IMR-90 (cell line): ENCODE measurements at regions not wholly inside any gene's neighbourhood (a gene's known extent, or its start where the extent isn't known, plus 50 kb on each side); places are given as distances from the start of the nearest gene placed in this dataset.

Source experiments
- ATAC-seq: fragments of 200-7000 bp; cut with Tn5 transposase; 2 replicates; pipeline ENCODE4 v1.9.1; 2020; ENCODE audit warnings: low read depth, mild to moderate bottlenecking, moderate library complexity
- BruUV-seq: library from RNA; stranded (reverse); fragments of 400-500 nt; replicated peaks from 2 replicates; lab custom pipeline; 2021; lab: Mats Ljungman, UMichigan
- CTCF ChIA-PET: fragments of 300-600 bp; formaldehyde crosslinking; extraction: SDS; loops from one replicate; lab custom pipeline; 2021; ENCODE audit warnings: antibody characterized with exemption; lab: Yijun Ruan, JAX
- POLR2A ChIA-PET: fragments of 300-600 bp; sonication (Branson Sonifier 250); formaldehyde crosslinking; loops from one replicate; lab custom pipeline; 2022; ENCODE audit warnings: antibody characterized with exemption; ENCODE audit not compliant: unreplicated experiment; lab: Charles Lee
- DNase-seq: peaks from one replicate; pipeline ENCODE4 v3.0.0; 2013
- H2AFZ ChIP-seq: replicated peaks from 2 replicates; pipeline ENCODE3; 2013; ENCODE audit warnings: low read length, mild to moderate bottlenecking; ENCODE audit not compliant: poor library complexity
- H2AK5ac ChIP-seq: 2 replicates; pipeline ENCODE4 v1.6.1; 2013; ENCODE audit warnings: low read depth, low read length, inconsistent platforms
- H2AK9ac ChIP-seq: replicated peaks from 2 replicates; pipeline ENCODE3; 2013; ENCODE audit warnings: mild to moderate bottlenecking, low read depth, low read length, moderate library complexity; ENCODE audit not compliant: poor library complexity
- H2BK120ac ChIP-seq: 2 replicates; pipeline ENCODE4 v1.6.1; 2013; ENCODE audit warnings: low read depth, low read length, inconsistent platforms
- H2BK15ac ChIP-seq: 3 replicates; pipeline ENCODE4 v1.6.1; 2013; ENCODE audit warnings: low read depth, low read length, inconsistent platforms
- H2BK20ac ChIP-seq: 2 replicates; pipeline ENCODE4 v1.6.1; 2013; ENCODE audit warnings: low read depth, mild to moderate bottlenecking, inconsistent platforms, low read length, moderate library complexity
- H2BK5ac ChIP-seq: 2 replicates; pipeline ENCODE4 v1.6.1; 2013; ENCODE audit warnings: mild to moderate bottlenecking, low read depth, low read length, inconsistent platforms; ENCODE audit not compliant: poor library complexity, severe bottlenecking
- H3K14ac ChIP-seq: replicated peaks from 2 replicates; pipeline ENCODE4 v1.6.1; 2013; ENCODE audit warnings: low read depth, low read length, inconsistent platforms
- H3K18ac ChIP-seq: 2 replicates; pipeline ENCODE4 v1.6.1; 2013; ENCODE audit warnings: low read depth, low read length, control low read depth
- H3K23ac ChIP-seq: 2 replicates; pipeline ENCODE4 v1.6.1; 2013; ENCODE audit warnings: low read depth, low read length, inconsistent platforms
- H3K27ac ChIP-seq: 2 replicates; pipeline ENCODE4 v1.5.1; 2013; ENCODE audit warnings: mild to moderate bottlenecking, control low read depth, low read length; ENCODE audit not compliant: insufficient read depth
- H3K27me3 ChIP-seq: 2 replicates; pipeline ENCODE4 v1.6.1; 2013; ENCODE audit warnings: low read length; ENCODE audit not compliant: control insufficient read depth, insufficient read depth
- H3K36me3 ChIP-seq: 2 replicates; pipeline ENCODE4 v1.6.1; 2013; ENCODE audit warnings: low read length, mixed read lengths; ENCODE audit not compliant: control insufficient read depth, insufficient read depth
- H3K4ac ChIP-seq: 2 replicates; pipeline ENCODE4 v1.6.1; 2013; ENCODE audit warnings: low read depth, low read length, inconsistent platforms
- H3K4me1 ChIP-seq: 2 replicates; pipeline ENCODE4 v1.6.1; 2013; ENCODE audit warnings: low read length, mixed read lengths; ENCODE audit not compliant: control insufficient read depth, insufficient read depth
- H3K4me2 ChIP-seq: 2 replicates; pipeline ENCODE4 v1.6.1; 2013; ENCODE audit warnings: low read depth, mild to moderate bottlenecking, control low read depth, low read length, moderate library complexity
- H3K4me3 ChIP-seq: 2 replicates; pipeline ENCODE4 v1.5.1; 2013; ENCODE audit warnings: low read depth, mild to moderate bottlenecking, control low read depth, low read length, moderate library complexity; ENCODE audit not compliant: insufficient read depth
- H3K56ac ChIP-seq: 2 replicates; pipeline ENCODE4 v1.6.1; 2013; ENCODE audit warnings: low read length, inconsistent platforms; ENCODE audit not compliant: insufficient read depth; ENCODE audit errors: extremely low read depth
- H3K79me1 ChIP-seq, 2 experiments: 2 replicates each; pipeline ENCODE4 v1.6.1; 2013; ENCODE audit warnings: low read length in 2 of 2, inconsistent platforms in 1 of 2, low read depth in 1 of 2
- H3K9ac ChIP-seq: 2 replicates; pipeline ENCODE4 v1.6.1; 2013; ENCODE audit warnings: low read depth, low read length, control low read depth
- H3K9me1 ChIP-seq: 2 replicates; pipeline ENCODE4 v1.6.1; 2013; ENCODE audit warnings: low read length, inconsistent platforms; ENCODE audit not compliant: insufficient read depth
- H3K9me3 ChIP-seq: 2 replicates; pipeline ENCODE4 v1.6.1; 2013; ENCODE audit warnings: low read length; ENCODE audit not compliant: control insufficient read depth, insufficient read depth
- H4K20me1 ChIP-seq: 2 replicates; pipeline ENCODE4 v1.6.1; 2013; ENCODE audit warnings: low read length, inconsistent platforms; ENCODE audit not compliant: insufficient read depth
- H4K5ac ChIP-seq: 2 replicates; pipeline ENCODE4 v1.6.1; 2013; ENCODE audit warnings: mild to moderate bottlenecking, low read depth, low read length, control low read depth
- H4K8ac ChIP-seq, 2 experiments: 2 replicates each; pipeline ENCODE4 v1.6.1; 2013; ENCODE audit warnings: low read depth in 2 of 2, low read length in 2 of 2, control low read depth in 1 of 2, inconsistent platforms in 1 of 2
- H4K91ac ChIP-seq: 2 replicates; pipeline ENCODE4 v1.6.1; 2013; ENCODE audit warnings: low read depth, low read length, inconsistent platforms; ENCODE audit not compliant: insufficient read depth
- BHLHE40 ChIP-seq: fragments of 150-350 bp; IDR thresholded peaks from 2 replicates; pipeline ENCODE4 v1.6.1; 2016; ENCODE audit warnings: mild to moderate bottlenecking, low read depth, low read length
- CEBPB ChIP-seq: IDR thresholded peaks from 2 replicates; pipeline ENCODE4 v1.6.1; 2012; ENCODE audit warnings: low read depth, low read length, improper control_type of control experiment
- CHD1 ChIP-seq: IDR thresholded peaks from 2 replicates; pipeline ENCODE4 v1.6.1; 2012; ENCODE audit warnings: low read depth, low read length, improper control_type of control experiment
- FOS ChIP-seq: fragments of 150-350 bp; IDR thresholded peaks from 2 replicates; pipeline ENCODE4 v1.6.1; 2016; ENCODE audit warnings: low read depth, low read length
- MAFK ChIP-seq: IDR thresholded peaks from 2 replicates; pipeline ENCODE4 v1.6.1; 2012; ENCODE audit warnings: low read depth, low read length, improper control_type of control experiment
- MAZ ChIP-seq: IDR thresholded peaks from 2 replicates; pipeline ENCODE4 v1.6.1; 2012; ENCODE audit warnings: low read depth, mild to moderate bottlenecking, low read length, improper control_type of control experiment, moderate library complexity, borderline replicate concordance
- MXI1 ChIP-seq: IDR thresholded peaks from 2 replicates; pipeline ENCODE4 v1.6.1; 2012; ENCODE audit warnings: low read depth, mild to moderate bottlenecking, low read length, moderate library complexity, borderline replicate concordance
- NFE2L2 ChIP-seq: fragments of 150-350 bp; IDR thresholded peaks from 2 replicates; pipeline ENCODE4 v1.6.1; 2016; ENCODE audit warnings: low read depth, mild to moderate bottlenecking, low read length
- POLR2A ChIP-seq: IDR thresholded peaks from 2 replicates; pipeline ENCODE4 v1.6.1; 2012; ENCODE audit warnings: mild to moderate bottlenecking, low read depth, low read length
- RAD21 ChIP-seq: IDR thresholded peaks from 2 replicates; pipeline ENCODE4 v1.6.1; 2012; ENCODE audit warnings: low read length, improper control_type of control experiment
- RCOR1 ChIP-seq: IDR thresholded peaks from 2 replicates; pipeline ENCODE4 v1.6.1; 2012; ENCODE audit warnings: mild to moderate bottlenecking, low read length, improper control_type of control experiment; ENCODE audit not compliant: insufficient replicate concordance
- RFX5 ChIP-seq: IDR thresholded peaks from 2 replicates; pipeline ENCODE4 v1.8.0; 2012; ENCODE audit warnings: low read depth, mild to moderate bottlenecking, low read length, moderate library complexity
- SMC3 ChIP-seq: fragments of 150-350 bp; IDR thresholded peaks from 2 replicates; pipeline ENCODE4 v1.6.1; 2016; ENCODE audit warnings: low read depth, mild to moderate bottlenecking, antibody characterized with exemption, low read length, moderate library complexity
- WGBS, 2 experiments: methylation state at CpG; one replicate each; pipeline versions ENCODE4 v1.1.5 to v1.1.7; 2013; ENCODE audit warnings: missing lambda C conversion rate in 2 of 2; ENCODE audit not compliant: insufficient read length in 1 of 2; ENCODE audit errors: extremely low coverage in 2 of 2; 5-methylcytosine and 5-hydroxymethylcytosine counted together
- dilution Hi-C: fragments of 300-500 bp; cut with HindIII; formaldehyde crosslinking; loops from one replicate; pipeline ENCODE4 v1.14.3; 2018; ENCODE audit warnings: low sequenced_read_pairs; ENCODE audit not compliant: unreplicated experiment
- in situ Hi-C: fragments of 300-500 bp; cut with MboI; formaldehyde crosslinking; loops from 3 replicates; pipeline ENCODE4 v1.14.3; 2019; ENCODE audit warnings: low sequenced_read_pairs, inconsistent platforms, mixed read lengths
- intact Hi-C: fragments of 100-400 bp; cut with micrococcal nuclease; formaldehyde crosslinking; loops from 2 replicates; pipeline ENCODE4 v1.10.0; 2022
- TF ChIP-seq, protein P1 (sequence below): fragments of 150-350 bp; IDR thresholded peaks from 2 replicates; pipeline ENCODE4 v1.6.1; 2017; ENCODE audit warnings: mild to moderate bottlenecking, antibody characterized with exemption, low read length, low read depth
- TF ChIP-seq, protein P2 (sequence below): fragments of 150-350 bp; IDR thresholded peaks from 2 replicates; pipeline ENCODE4 v1.6.1; 2016; ENCODE audit warnings: low read depth, mild to moderate bottlenecking, low read length, moderate library complexity, borderline replicate concordance
- TF ChIP-seq, protein P3 (sequence below): conservative IDR thresholded peaks from 2 replicates; pipeline ENCODE4 v1.5.1; 2012; ENCODE audit warnings: mild to moderate bottlenecking, low read depth, low read length, improper control_type of control experiment

DNA sequence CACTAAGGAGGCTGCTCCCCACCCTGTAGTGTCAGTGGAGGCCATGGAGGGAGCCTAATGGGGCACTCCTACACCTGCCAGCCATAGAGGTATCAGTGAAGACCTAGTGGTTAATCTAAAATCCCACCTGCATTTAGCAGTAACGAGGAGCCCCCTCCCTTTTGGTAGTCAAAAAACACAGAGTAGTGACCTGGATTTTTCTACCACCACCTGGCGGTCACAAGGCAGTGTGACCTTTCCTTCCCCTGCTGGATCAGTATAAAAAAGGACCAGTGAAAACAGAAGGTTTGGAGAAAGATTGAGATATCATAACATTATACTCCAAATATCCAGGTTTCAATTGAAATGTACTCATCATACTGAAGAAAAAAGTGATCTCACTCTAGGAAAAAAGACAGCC lies 241.2 kb downstream of the PYDC2 start:
- Histone ChIP-seq H3K9ac (no peak overlapping the region), H3K27me3 (no peaks in the 10 kb centered on the region), H2BK20ac (no peak overlapping the region), H3K9me1 (no peaks in the 10 kb centered on the region), H4K5ac (no peak overlapping the region), H3K18ac (no peak overlapping the region), H3K36me3 (no peaks in the 10 kb centered on the region), H3K23ac (no peak overlapping the region), H2BK5ac (no peak overlapping the region), H4K8ac (no peak overlapping the region), H2BK15ac (no peak overlapping the region), H3K56ac (no peak overlapping the region), H3K79me1 (no peaks in the 10 kb centered on the region), H3K14ac (no peak overlapping the region), H4K91ac (no peak overlapping the region), H3K4me2 (no peak overlapping the region), H3K4ac (no peak overlapping the region), H2BK120ac (no peak overlapping the region), H2AFZ (no peak overlapping the region), H3K4me1 (no peaks in the 10 kb centered on the region), H3K4me3 (no peak overlapping the region), H3K27ac (no peak overlapping the region), H4K20me1 (no peaks in the 10 kb centered on the region), H2AK9ac (no peak overlapping the region), H3K9me3 (peaks cover 18% of the 10 kb centered on the region), H2AK5ac (no peak overlapping the region)
- in situ Hi-C loops, result no loop called here
- intact Hi-C loops, result no loop called here
- dilution Hi-C loops, result no loop called here
- CTCF ChIA-PET, result no interaction called here
- BruUV-seq, result no TSS peak
- WGBS, 2 experiments, result no CpG with 5 or more reads among the region's 2 CpGs
- POLR2A ChIA-PET, result no interaction called here
- ATAC-seq (no peak), DNase-seq (no peak)
- TF ChIP-seq RFX5, result no peak
- TF ChIP-seq, protein P1, sequence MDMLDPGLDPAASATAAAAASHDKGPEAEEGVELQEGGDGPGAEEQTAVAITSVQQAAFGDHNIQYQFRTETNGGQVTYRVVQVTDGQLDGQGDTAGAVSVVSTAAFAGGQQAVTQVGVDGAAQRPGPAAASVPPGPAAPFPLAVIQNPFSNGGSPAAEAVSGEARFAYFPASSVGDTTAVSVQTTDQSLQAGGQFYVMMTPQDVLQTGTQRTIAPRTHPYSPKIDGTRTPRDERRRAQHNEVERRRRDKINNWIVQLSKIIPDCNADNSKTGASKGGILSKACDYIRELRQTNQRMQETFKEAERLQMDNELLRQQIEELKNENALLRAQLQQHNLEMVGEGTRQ, result no peak
- TF ChIP-seq FOS, result no peak
- no peak for TF ChIP-seq MXI1
- no peak for TF ChIP-seq POLR2A
- no peak for TF ChIP-seq CHD1
- TF ChIP-seq MAFK, result no peak
- TF ChIP-seq, protein P2, sequence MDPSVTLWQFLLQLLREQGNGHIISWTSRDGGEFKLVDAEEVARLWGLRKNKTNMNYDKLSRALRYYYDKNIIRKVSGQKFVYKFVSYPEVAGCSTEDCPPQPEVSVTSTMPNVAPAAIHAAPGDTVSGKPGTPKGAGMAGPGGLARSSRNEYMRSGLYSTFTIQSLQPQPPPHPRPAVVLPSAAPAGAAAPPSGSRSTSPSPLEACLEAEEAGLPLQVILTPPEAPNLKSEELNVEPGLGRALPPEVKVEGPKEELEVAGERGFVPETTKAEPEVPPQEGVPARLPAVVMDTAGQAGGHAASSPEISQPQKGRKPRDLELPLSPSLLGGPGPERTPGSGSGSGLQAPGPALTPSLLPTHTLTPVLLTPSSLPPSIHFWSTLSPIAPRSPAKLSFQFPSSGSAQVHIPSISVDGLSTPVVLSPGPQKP, result no peak
- TF ChIP-seq, protein P3, sequence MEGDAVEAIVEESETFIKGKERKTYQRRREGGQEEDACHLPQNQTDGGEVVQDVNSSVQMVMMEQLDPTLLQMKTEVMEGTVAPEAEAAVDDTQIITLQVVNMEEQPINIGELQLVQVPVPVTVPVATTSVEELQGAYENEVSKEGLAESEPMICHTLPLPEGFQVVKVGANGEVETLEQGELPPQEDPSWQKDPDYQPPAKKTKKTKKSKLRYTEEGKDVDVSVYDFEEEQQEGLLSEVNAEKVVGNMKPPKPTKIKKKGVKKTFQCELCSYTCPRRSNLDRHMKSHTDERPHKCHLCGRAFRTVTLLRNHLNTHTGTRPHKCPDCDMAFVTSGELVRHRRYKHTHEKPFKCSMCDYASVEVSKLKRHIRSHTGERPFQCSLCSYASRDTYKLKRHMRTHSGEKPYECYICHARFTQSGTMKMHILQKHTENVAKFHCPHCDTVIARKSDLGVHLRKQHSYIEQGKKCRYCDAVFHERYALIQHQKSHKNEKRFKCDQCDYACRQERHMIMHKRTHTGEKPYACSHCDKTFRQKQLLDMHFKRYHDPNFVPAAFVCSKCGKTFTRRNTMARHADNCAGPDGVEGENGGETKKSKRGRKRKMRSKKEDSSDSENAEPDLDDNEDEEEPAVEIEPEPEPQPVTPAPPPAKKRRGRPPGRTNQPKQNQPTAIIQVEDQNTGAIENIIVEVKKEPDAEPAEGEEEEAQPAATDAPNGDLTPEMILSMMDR, result no peak
- no peak for TF ChIP-seq BHLHE40
- TF ChIP-seq RCOR1, result no peak
- no peak for TF ChIP-seq NFE2L2
- TF ChIP-seq MAZ, result no peak
- TF ChIP-seq RAD21, result no peak
- no peak for TF ChIP-seq CEBPB
- no peak for TF ChIP-seq SMC3
